Stomach (tissue), 4 donors: ENCODE measurements at regions not wholly inside any gene's neighbourhood (a gene's known extent, or its start where the extent isn't known, plus 50 kb on each side); places are given as distances from the start of the nearest gene placed in this dataset.
"Not testable (repeated sequence)": the region's sequence is repeated elsewhere in the genome, so short reads cannot be mapped to it uniquely, and the experiment has no call there.

ENCODE experiments used
- POLR2A ChIP-seq, 4 donors: fragments of 450-650 bp; IDR thresholded peaks; one replicate each; pipeline ENCODE4 v1.6.1; 2016; ENCODE audit warnings: antibody characterized with exemption in 4 of 4, control low read depth in 2 of 4, mild to moderate bottlenecking in 1 of 4, moderate library complexity in 1 of 4
- POLR2AphosphoS5 ChIP-seq, 3 donors: sonication (generic); formaldehyde crosslinking; IDR thresholded peaks; one replicate each; pipeline ENCODE4 v1.6.1; 2016; ENCODE audit warnings: antibody characterized with exemption in 3 of 3
- TF ChIP-seq, protein P1 (sequence below), 7 experiments: fragments of 450-650 bp in 4 of 7; fragments of 200-600 bp in 3 of 7; sonication (generic) in 3 of 7; IDR thresholded peaks; one replicate each; pipeline ENCODE4 v1.5.1; 2016 to 2019; ENCODE audit warnings: antibody characterized with exemption in 7 of 7, control low read depth in 2 of 7, mild to moderate bottlenecking in 1 of 7

- TF ChIP-seq, protein P1, sequence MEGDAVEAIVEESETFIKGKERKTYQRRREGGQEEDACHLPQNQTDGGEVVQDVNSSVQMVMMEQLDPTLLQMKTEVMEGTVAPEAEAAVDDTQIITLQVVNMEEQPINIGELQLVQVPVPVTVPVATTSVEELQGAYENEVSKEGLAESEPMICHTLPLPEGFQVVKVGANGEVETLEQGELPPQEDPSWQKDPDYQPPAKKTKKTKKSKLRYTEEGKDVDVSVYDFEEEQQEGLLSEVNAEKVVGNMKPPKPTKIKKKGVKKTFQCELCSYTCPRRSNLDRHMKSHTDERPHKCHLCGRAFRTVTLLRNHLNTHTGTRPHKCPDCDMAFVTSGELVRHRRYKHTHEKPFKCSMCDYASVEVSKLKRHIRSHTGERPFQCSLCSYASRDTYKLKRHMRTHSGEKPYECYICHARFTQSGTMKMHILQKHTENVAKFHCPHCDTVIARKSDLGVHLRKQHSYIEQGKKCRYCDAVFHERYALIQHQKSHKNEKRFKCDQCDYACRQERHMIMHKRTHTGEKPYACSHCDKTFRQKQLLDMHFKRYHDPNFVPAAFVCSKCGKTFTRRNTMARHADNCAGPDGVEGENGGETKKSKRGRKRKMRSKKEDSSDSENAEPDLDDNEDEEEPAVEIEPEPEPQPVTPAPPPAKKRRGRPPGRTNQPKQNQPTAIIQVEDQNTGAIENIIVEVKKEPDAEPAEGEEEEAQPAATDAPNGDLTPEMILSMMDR (IDR thresholded peaks at IDR 0.05): not testable (repeated sequence)
- TF ChIP-seq POLR2A, POLR2AphosphoS5 (IDR thresholded peaks at IDR 0.05): not testable (repeated sequence)
Measured at GRCh38 chr5:101040002-101040401, 136.9 kb upstream of the ST8SIA4 start.
